ENCODE measurements at regions not wholly inside any gene's neighbourhood (a gene's known extent, or its start where the extent isn't known, plus 50 kb on each side); places are given as distances from the start of the nearest gene placed in this dataset.

DNA sequence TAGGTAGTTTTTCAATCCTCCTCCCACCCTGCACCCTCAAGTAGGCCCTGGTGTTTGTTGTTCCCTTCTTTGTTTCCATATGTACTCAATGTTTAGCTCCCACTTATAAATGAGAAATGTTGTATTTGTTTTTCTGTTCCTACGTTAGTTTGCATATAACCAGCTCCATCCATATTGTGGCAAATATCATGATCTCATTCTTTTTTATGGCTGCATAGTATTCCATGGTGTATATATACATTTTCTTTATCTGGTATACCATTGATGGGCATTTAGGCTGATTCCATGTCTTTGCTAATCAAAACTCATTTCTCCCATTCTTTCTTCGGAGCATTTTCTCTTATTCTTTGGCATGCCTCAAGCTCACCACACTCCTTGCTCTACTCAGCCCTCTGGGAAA, 789.6 kb upstream of the KCND2 start:
- H3K27me3 ChIP-seq (replicated peaks in 1 of 2; ENCODE audit: control insufficient read depth in 2 of 2, insufficient read depth in 2 of 2, low read length in 1 of 2): no peaks in the 10 kb centered on the region
- DNase-seq (ENCODE audit: low read depth, low spot score) (no peak), FAIRE-seq (no peak), ATAC-seq (no peak)
- no peaks in the 10 kb centered on the region for H3K4me1 ChIP-seq (ENCODE audit: control insufficient read depth, insufficient read depth, low read length)
- 61% methylated on average over 2 of the region's 2 CpGs for WGBS (ENCODE audit: insufficient coverage, insufficient replicate concordance, low lambda C conversion rate, missing lambda C conversion rate)
- ChIA-PET POLR2A (no interaction called here), CTCF (no interaction called here), SMC1A (ENCODE audit: uncharacterized antibody, unreplicated experiment) (no interaction called here), RAD21 (ENCODE audit: unreplicated experiment) (no interaction called here)
- in situ Hi-C loops (cut with MboI) (no loop called here), intact Hi-C loops (cut with micrococcal nuclease; ENCODE audit: unreplicated experiment) (no loop called here)
- H3K4me3 ChIP-seq: no peak overlapping the region
- no peak overlapping the region for H3K9ac ChIP-seq (ENCODE audit: control insufficient read depth, insufficient read depth, low read length)
- no peaks in the 10 kb centered on the region for H3K36me3 ChIP-seq (ENCODE audit: control insufficient read depth in 2 of 2, insufficient read depth in 2 of 2, low read length in 1 of 2)
- no peaks in the 10 kb centered on the region for H3K79me2 ChIP-seq (ENCODE audit: control insufficient read depth, insufficient read depth, low read length)
- no peak overlapping the region for H3K4me2 ChIP-seq (ENCODE audit: control insufficient read depth, insufficient read depth)
- H2AFZ ChIP-seq (ENCODE audit: control insufficient read depth, low read depth, low read length): no peak overlapping the region
- no peaks in the 10 kb centered on the region for H3K9me3 ChIP-seq (replicated peaks; ENCODE audit: control insufficient read depth, insufficient read depth, low read length)
- H3K27ac ChIP-seq (ENCODE audit: control insufficient read depth, insufficient read depth): no peak overlapping the region
- BruUV-seq (replicated peaks): no TSS peak
- TF ChIP-seq YY1 (IDR thresholded peaks at IDR 0.05; ENCODE audit: low read depth, low read length) (no peak), JUND (IDR thresholded peaks at IDR 0.05; ENCODE audit: low read depth, low read length) (no peak), EGR1 (IDR thresholded peaks at IDR 0.05; ENCODE audit: borderline replicate concordance in 1 of 2, low read depth in 2 of 2, low read length in 2 of 2) (no peak), ZBED1 (IDR thresholded peaks at IDR 0.05; ENCODE audit: borderline replicate concordance) (no peak), DPF2 (IDR thresholded peaks at IDR 0.05) (no peak), MTA3 (IDR thresholded peaks at IDR 0.05; ENCODE audit: borderline replicate concordance, low read length) (no peak), IRF4 (IDR thresholded peaks at IDR 0.05; ENCODE audit: low read depth, low read length) (no peak), ZSCAN29 (IDR thresholded peaks at IDR 0.05) (no peak)
- TF ChIP-seq, protein P1, sequence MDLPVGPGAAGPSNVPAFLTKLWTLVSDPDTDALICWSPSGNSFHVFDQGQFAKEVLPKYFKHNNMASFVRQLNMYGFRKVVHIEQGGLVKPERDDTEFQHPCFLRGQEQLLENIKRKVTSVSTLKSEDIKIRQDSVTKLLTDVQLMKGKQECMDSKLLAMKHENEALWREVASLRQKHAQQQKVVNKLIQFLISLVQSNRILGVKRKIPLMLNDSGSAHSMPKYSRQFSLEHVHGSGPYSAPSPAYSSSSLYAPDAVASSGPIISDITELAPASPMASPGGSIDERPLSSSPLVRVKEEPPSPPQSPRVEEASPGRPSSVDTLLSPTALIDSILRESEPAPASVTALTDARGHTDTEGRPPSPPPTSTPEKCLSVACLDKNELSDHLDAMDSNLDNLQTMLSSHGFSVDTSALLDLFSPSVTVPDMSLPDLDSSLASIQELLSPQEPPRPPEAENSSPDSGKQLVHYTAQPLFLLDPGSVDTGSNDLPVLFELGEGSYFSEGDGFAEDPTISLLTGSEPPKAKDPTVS (IDR thresholded peaks at IDR 0.05; ENCODE audit: low read depth, low read length): no peak
- TF ChIP-seq, protein P2, sequence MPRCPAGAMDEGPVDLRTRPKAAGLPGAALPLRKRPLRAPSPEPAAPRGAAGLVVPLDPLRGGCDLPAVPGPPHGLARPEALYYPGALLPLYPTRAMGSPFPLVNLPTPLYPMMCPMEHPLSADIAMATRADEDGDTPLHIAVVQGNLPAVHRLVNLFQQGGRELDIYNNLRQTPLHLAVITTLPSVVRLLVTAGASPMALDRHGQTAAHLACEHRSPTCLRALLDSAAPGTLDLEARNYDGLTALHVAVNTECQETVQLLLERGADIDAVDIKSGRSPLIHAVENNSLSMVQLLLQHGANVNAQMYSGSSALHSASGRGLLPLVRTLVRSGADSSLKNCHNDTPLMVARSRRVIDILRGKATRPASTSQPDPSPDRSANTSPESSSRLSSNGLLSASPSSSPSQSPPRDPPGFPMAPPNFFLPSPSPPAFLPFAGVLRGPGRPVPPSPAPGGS (IDR thresholded peaks at IDR 0.05; ENCODE audit: borderline replicate concordance, insufficient read depth, low read depth, low read length, poor library complexity, severe bottlenecking): no peak
- TF ChIP-seq, protein P3, sequence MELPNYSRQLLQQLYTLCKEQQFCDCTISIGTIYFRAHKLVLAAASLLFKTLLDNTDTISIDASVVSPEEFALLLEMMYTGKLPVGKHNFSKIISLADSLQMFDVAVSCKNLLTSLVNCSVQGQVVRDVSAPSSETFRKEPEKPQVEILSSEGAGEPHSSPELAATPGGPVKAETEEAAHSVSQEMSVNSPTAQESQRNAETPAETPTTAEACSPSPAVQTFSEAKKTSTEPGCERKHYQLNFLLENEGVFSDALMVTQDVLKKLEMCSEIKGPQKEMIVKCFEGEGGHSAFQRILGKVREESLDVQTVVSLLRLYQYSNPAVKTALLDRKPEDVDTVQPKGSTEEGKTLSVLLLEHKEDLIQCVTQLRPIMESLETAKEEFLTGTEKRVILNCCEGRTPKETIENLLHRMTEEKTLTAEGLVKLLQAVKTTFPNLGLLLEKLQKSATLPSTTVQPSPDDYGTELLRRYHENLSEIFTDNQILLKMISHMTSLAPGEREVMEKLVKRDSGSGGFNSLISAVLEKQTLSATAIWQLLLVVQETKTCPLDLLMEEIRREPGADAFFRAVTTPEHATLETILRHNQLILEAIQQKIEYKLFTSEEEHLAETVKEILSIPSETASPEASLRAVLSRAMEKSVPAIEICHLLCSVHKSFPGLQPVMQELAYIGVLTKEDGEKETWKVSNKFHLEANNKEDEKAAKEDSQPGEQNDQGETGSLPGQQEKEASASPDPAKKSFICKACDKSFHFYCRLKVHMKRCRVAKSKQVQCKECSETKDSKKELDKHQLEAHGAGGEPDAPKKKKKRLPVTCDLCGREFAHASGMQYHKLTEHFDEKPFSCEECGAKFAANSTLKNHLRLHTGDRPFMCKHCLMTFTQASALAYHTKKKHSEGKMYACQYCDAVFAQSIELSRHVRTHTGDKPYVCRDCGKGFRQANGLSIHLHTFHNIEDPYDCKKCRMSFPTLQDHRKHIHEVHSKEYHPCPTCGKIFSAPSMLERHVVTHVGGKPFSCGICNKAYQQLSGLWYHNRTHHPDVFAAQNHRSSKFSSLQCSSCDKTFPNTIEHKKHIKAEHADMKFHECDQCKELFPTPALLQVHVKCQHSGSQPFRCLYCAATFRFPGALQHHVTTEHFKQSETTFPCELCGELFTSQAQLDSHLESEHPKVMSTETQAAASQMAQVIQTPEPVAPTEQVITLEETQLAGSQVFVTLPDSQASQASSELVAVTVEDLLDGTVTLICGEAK (IDR thresholded peaks at IDR 0.05; ENCODE audit: borderline replicate concordance): no peak
- H4K20me1 ChIP-seq (ENCODE audit: control insufficient read depth, insufficient read depth): no peaks in the 10 kb centered on the region
